ENCODE measurements at regions not wholly inside any gene's neighbourhood (a gene's known extent, or its start where the extent isn't known, plus 50 kb on each side); places are given as distances from the start of the nearest gene placed in this dataset.

- no peak for DNase-seq
Observed at GRCh38 chr14:97838986-97839385, 1041.8 kb downstream of the VRK1 start.

- no peak for DNase-seq
Observed at GRCh38 chr14:97840159-97840558, 1043.0 kb downstream of the VRK1 start.

DNA sequence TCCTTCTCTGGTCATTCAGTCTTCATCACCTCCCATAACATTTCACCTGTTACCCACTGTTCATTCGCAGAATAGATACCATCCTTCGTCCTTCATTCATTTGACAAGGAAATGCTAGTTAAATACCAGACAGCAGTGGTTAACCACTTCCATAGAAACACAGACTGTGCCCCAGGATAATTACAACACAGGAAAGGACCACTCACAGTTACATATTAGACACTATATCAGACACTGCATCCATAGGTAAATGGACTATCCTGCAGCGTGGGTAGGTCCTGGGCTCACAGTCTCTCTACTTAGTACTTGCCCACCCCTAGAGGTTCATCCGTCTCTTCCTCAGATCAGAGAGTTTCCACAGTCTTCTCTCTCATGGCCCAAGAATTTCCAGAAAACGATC lies 1044.6 kb downstream of the VRK1 start:
- DNase-seq: no peak

- no peak for DNase-seq
Observed at GRCh38 chr14:97843066-97843465, 1045.9 kb downstream of the VRK1 start.

GRCh38 chr14:97844042-97844441 lies 1046.9 kb downstream of the VRK1 start:
- no peak for DNase-seq

DNA sequence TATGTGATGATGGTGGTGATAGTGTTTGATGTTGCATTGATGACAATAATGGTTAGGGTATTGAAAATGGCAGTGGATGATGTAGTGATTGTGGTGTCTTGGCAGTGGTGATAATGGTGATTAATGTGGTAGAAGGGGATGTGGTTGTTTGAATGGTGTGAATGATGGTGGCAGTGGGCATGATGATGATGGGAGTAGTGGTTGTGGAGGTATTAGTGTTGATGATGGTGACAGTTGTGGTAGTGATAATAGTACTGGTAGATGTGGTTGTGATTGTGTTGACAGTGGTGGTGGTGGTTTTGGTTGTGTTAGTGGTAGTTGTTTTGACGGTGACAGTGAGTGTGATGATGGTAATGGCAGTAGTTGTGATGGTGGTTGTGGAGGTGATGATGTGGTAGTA lies 1049.0 kb downstream of the VRK1 start:
- DNase-seq: no peak

DNA sequence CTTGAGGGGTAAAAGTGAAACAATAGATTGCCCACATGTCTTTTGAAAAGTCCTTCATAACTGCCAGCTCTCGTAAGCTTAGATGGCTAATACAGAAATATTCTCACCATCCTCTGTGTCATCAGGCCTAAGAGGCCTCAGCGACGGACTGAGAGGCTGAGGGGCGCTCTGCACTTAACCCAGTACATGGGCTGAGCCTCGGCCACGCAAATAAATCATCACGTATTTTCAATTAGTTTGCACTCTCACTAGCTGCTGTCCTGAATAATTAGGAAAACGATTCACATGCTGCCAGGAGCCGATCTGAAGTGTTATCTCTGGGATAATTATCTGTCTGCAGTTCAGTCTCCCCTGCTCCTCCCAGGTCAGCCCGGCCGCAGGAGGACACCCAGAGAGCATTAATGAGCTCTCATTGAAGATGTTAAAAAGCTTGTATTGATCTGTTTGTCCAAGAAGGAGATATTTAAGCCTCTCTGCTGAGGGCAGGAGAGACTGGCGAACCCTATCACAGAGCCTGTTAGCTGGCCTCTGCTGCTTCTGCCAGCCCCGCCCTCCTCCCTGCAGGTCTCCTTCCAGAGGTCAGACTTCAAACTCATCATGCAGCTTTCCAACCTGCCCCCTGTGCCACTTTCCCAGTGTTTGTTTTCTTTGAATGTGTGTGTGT lies 1051.3 kb downstream of the VRK1 start:
- DNase-seq: no peak

- DNase-seq: no peak
Observed at GRCh38 chr14:97850466-97850865, 1053.3 kb downstream of the VRK1 start.

GRCh38 chr14:97850886-97851285 lies 1053.7 kb downstream of the VRK1 start:
- DNase-seq: no peak

- no peak for DNase-seq
Observed at GRCh38 chr14:97851428-97851995, 1054.3 kb downstream of the VRK1 start.

DNA sequence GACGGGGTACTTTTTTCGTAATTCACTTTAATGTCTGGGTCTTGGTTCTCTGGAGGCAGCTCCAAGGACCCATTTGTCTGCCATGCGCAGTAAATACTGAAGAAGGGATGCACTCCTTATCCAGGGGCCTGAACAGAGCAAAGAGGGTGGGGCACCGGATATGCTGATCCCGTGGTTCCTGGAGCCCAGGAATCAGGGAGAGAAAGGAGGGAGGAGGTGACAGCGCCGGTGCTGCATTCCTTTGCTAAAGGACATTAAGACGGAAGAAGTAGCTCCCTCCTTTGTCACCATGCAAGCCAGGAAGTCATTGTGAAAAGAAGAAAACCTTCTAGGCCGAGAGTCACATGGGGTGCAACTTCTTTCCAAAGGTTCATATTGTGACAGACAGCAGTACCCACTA lies 1057.7 kb downstream of the VRK1 start:
- DNase-seq: no peak

- no peak for DNase-seq
Observed at GRCh38 chr14:97866195-97866594, 1069.0 kb downstream of the VRK1 start.

DNA sequence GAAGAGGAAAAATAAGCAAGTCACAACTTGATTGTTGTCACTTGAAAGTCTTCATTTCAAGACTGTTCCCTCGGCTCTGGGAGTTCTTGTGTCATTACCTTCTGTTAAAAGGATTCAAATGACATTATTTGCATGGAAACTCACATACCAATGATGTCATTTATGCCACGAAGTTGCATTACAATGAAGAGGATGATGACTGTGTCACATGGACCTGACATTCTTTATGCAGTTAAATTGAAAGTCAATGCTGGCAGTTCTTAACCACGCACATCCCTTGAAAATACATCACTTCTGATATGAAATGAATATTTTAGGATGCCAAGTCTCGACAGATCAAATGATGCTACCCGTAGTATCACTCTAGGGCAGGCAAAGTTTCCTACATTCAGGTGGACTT lies 1069.5 kb downstream of the VRK1 start:
- no peak for DNase-seq

DNA sequence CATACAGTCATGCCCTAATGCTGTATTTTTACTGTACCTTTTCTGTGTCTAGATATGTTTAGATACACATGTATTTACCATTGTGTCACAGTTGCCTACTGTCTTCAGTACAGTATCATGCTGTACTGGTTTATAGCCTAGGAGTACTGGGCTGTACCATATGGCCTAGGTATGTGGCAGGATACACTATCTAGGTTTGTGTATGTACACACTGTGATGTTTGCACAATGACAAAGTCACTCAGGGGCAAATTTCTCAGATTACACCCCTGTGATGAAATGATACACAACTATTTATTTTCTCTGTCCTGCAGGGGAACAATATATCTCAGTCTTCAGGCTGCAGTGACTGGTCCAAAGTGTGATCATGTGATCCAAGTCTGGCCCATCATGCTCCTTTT lies 1076.1 kb downstream of the VRK1 start:
- no peak for DNase-seq

DNA sequence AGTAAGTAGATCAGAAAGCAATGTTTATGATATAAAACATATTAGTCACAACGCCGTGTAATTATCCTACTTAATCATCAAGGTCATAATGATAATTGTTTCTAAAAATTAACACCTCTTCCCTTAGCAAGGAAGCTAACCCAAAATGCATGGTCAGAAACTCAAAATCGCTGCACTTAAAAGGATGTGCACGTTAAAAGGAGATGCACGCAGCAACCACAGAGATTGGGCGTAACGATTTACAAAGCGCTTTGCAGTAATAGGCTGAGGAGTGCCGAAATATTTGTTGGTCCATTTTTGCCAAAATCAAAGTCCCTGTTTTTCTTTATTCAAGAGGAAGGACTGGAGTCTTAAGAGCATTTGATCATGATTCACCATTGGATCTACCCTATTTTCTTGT lies 1077.2 kb downstream of the VRK1 start:
- DNase-seq: no peak

GRCh38 chr14:97878206-97878605 lies 1081.0 kb downstream of the VRK1 start:
- no peak for DNase-seq

DNA sequence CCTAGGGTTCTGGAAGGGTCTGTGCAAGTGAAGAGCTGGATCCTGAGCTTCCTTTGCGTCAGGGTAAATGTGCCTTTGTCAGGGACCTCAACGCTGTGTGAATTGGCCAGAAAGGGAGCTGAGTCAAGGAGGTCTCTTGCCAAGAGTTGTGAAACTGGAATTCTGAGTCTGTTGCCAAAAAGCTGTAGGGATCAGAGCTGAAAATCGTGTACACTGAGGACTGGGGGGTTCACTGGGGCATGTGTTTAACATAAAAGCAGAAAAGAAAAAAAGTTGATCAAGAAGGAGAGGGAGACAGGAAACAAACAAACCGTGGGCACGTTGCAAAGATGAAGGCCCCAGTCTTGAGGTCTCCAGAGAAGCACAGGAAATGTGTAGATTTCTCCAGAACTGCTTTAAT lies 1081.5 kb downstream of the VRK1 start:
- DNase-seq: no peak

GRCh38 chr14:97887690-97888089 lies 1090.5 kb downstream of the VRK1 start:
- DNase-seq: no peak

DNA sequence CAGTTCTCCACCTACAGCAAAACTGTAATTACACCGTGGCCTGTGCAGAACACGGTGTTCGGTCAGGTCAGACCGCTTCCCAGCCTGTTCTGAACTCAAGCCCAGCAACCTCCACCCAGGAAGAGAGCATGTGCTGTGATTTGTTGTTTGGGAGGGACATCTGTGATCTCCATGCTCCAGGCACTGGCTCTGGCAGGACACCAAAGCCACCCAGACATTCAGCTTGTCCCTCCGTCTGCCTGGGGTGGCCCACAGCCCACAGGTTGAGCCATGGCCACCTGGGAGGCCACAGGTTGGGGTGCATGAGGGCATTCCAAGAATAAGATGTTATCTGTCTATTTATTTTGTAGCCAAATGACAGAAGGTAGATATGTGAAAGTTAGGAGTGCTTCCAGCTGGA lies 1091.1 kb downstream of the VRK1 start:
- no peak for DNase-seq

- DNase-seq: no peak
Observed at GRCh38 chr14:97891515-97891914, 1094.3 kb downstream of the VRK1 start.

GRCh38 chr14:97894552-97894951 lies 1097.4 kb downstream of the VRK1 start:
- no peak for DNase-seq

GRCh38 chr14:97900196-97900854 lies 1103.1 kb downstream of the VRK1 start:
- no peak for DNase-seq

DNA sequence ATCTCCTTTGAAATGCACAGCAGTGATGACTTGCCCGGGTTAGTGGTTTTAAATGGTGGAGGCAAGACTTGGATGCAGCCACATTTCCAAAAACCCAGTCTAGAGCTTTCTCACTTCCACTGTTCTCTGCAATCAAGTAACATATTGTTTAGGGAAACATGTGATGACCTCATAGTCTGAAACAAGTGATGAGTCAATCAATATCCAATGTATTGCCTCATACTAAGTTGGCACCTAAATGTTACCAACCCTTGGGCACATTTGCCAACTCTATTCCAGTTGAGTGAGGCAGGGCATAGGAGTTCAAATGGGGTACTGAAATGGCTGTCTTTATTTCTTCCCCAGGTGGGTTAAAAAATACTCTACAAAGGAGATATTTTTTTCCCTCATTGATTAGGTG lies 1105.4 kb downstream of the VRK1 start:
- no peak for DNase-seq

- DNase-seq: no peak
Observed at GRCh38 chr14:97903821-97904220, 1106.6 kb downstream of the VRK1 start.

- no peak for DNase-seq
Observed at GRCh38 chr14:97912217-97912616, 1115.0 kb downstream of the VRK1 start.
